T-helper 1 cell treated with Interleukin-12 subunit alpha and Interleukin-12 subunit beta and Interleukin-4 antibody, amounts not matched to agents 30 μg/mL and 1 μg/mL, for 36 hours (primary cell): ENCODE measurements at regions not wholly inside any gene's neighbourhood (a gene's known extent, or its start where the extent isn't known, plus 50 kb on each side); places are given as distances from the start of the nearest gene placed in this dataset.

ENCODE experiments used
- H3K27ac Mint-ChIP-seq: one replicate; pipeline ENCODE4 v1.8.0; 2021; ENCODE audit warnings: mild to moderate bottlenecking, mixed read lengths
- H3K27me3 Mint-ChIP-seq: one replicate; pipeline ENCODE4 v1.8.0; 2021; ENCODE audit warnings: low read depth, mixed read lengths
- H3K36me3 Mint-ChIP-seq: one replicate; pipeline ENCODE4 v1.8.0; 2021; ENCODE audit warnings: low read depth, mixed read lengths
- H3K4me1 Mint-ChIP-seq: one replicate; pipeline ENCODE4 v1.8.0; 2021; ENCODE audit warnings: low read depth, mixed read lengths
- H3K4me3 Mint-ChIP-seq: one replicate; pipeline ENCODE4 v1.8.0; 2021; ENCODE audit warnings: mild to moderate bottlenecking, moderate library complexity, mixed read lengths
- H3K9me3 Mint-ChIP-seq: one replicate; pipeline ENCODE4 v1.8.0; 2021; ENCODE audit warnings: mixed read lengths

DNA sequence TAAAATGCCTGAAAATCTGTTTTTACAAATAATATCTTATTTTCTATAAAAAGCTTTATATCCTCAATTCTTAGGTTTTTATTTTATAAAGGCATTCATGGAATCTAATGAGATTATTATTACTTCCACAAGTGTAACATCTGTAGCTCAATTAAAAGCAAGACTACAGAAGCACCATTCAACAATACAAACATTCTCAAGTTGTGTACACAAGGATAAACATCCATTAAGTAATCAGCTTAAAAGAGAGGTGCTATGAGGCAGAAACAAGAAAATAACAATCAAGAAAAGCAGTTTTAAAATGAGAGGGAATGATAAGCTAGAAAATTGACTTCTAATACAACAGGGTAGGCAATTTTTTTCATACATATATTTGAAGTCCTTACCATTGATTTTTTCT, 326.1 kb downstream of the MRPL39 start:
- Mint-ChIP-seq H3K4me3 (no peak overlapping the region), H3K27ac (no peak overlapping the region), H3K9me3 (no peaks in the 10 kb centered on the region), H3K4me1 (no peaks in the 10 kb centered on the region), H3K36me3 (no peaks in the 10 kb centered on the region), H3K27me3 (peaks cover 3% of the 10 kb centered on the region)

DNA sequence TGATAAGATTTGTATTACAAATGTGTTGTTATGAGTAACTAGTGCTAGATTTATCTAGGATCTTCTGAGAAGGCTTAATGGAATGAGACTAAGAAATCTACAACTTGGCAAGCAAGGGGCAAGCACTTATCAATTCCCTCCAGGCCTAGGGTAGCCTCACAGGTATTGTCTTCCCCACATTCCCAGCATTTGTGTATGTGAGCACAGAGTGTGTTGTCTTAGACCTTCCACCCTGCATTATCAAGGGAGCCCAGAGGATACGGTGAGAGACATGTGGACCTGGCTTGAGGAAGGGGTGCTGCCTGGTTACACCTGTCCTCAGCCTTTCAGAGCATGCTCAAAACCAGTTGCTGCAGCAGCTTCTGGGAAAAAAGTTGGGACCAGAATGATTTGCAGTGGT, 327.2 kb downstream of the MRPL39 start:
- H3K4me1 Mint-ChIP-seq, result no peaks in the 10 kb centered on the region
- H3K4me3 Mint-ChIP-seq, result no peak overlapping the region
- H3K36me3 Mint-ChIP-seq, result no peaks in the 10 kb centered on the region
- peaks cover 3% of the 10 kb centered on the region for H3K27me3 Mint-ChIP-seq
- H3K9me3 Mint-ChIP-seq, result no peaks in the 10 kb centered on the region
- no peak overlapping the region for H3K27ac Mint-ChIP-seq

DNA sequence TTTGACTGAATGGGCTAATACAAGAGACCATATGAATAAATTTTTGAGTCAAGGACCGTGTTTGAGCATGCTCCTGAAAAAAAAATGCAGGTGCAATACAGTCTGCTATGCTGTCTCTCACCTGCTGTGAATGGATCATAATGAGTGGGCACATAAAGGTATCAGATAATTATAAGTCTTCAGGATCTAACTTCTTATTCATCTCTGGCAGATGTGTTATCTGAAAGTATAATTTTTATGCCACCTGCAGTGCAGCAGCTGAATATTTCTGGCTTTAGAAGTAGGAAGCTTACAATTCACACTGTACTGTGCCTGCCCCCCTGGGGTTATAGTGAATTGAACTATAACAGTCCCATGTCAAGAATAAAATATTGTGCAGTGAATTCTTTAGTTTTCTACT, 333.3 kb downstream of the MRPL39 start:
- Mint-ChIP-seq H3K27ac (no peak overlapping the region), H3K36me3 (no peaks in the 10 kb centered on the region), H3K27me3 (no peaks in the 10 kb centered on the region), H3K9me3 (no peaks in the 10 kb centered on the region), H3K4me3 (no peak overlapping the region), H3K4me1 (no peaks in the 10 kb centered on the region)

DNA sequence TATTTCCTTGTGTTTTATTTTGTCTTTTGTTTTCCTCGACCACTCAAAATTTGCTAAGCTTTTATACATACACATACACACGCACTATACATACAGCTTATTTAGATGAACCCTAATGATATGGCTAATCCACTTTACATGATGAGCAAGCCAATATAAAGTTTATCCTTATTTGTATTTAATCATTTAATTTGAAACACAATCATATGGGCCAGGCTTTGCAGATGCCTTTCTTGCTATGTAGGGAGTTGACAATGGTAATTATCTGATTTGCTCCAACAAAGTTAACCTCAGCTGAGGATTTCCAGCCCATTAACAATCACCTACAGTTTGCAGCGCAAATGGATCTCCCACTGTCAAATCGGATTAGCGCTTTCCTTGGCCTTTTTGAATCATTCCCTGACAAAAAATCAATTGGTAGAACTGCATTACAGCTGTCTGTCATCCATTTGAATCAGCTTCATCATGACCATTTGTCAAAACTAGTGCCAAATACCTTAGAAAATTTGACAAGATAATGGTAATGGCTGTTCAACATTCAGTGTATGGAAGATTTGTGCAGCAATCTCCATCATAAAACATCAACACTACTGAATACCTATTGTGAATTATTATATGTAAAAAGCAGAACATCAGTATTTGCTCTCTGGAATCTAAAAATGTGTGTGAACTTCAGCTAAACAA, 352.6 kb downstream of the MRPL39 start:
- Mint-ChIP-seq H3K4me3 (no peak overlapping the region), H3K27ac (no peak overlapping the region), H3K36me3 (no peaks in the 10 kb centered on the region), H3K9me3 (no peaks in the 10 kb centered on the region), H3K27me3 (no peaks in the 10 kb centered on the region), H3K4me1 (no peaks in the 10 kb centered on the region)

DNA sequence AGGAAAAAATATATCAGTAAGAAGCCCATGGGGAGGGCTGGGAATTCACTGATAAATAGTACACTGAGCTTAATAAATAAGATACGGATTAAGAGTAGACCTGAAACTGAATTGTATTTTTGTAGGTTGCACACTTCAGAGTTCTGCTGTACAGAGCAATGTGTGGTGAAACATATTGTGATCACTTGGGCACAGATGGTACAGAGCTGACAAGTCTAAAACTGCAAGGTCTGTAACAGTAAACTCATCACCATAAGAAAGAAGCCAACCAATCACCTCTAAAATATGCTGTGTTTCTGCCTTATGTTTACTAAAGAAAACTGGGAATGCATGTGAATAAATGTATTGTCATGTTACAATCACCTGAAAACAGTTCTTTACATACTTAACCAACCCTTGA, 360.7 kb downstream of the MRPL39 start:
- H3K27me3 Mint-ChIP-seq, result no peaks in the 10 kb centered on the region
- no peak overlapping the region for H3K4me3 Mint-ChIP-seq
- H3K36me3 Mint-ChIP-seq, result no peaks in the 10 kb centered on the region
- no peaks in the 10 kb centered on the region for H3K9me3 Mint-ChIP-seq
- no peaks in the 10 kb centered on the region for H3K4me1 Mint-ChIP-seq
- no peak overlapping the region for H3K27ac Mint-ChIP-seq

DNA sequence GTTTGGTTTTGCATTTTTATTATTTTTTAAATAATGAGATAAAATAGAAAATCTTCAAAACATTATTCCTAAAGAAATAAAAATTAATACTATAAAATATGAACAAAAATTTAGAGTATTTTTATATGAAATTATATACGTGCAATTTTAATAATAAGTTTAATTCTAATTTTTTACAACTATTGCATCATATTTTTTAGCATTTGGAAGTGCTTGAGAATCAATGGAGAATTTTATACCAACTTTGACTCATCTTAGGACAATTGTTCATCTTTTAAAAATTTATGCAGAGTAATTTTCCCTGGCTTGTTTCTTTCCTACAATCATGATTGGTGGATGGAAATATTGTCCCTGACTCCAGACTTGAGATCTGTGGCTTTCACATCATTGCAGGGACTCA, 362.5 kb downstream of the MRPL39 start:
- no peaks in the 10 kb centered on the region for H3K27me3 Mint-ChIP-seq
- H3K27ac Mint-ChIP-seq, result no peak overlapping the region
- no peaks in the 10 kb centered on the region for H3K9me3 Mint-ChIP-seq
- H3K36me3 Mint-ChIP-seq, result no peaks in the 10 kb centered on the region
- no peak overlapping the region for H3K4me3 Mint-ChIP-seq
- H3K4me1 Mint-ChIP-seq, result no peaks in the 10 kb centered on the region

DNA sequence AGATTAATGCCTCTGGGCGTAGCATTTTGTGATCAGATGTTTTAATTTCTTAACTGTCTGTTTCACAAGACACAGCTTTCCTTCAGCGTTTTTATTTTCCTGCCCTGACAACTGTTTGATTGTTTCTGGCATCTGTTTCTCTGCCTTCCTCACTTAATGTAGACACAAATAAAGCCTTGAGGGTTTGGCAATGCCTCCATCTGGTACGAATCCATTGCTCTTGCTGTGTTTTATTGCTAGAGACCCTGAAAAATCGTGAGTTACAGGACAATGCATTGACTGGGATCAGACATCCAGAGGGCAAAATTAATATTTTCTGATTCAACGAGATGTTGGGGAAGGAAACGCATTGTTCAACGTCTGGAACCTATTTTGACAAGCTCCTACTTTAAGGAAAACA, 363.5 kb downstream of the MRPL39 start:
- H3K27me3 Mint-ChIP-seq, result no peaks in the 10 kb centered on the region

DNA sequence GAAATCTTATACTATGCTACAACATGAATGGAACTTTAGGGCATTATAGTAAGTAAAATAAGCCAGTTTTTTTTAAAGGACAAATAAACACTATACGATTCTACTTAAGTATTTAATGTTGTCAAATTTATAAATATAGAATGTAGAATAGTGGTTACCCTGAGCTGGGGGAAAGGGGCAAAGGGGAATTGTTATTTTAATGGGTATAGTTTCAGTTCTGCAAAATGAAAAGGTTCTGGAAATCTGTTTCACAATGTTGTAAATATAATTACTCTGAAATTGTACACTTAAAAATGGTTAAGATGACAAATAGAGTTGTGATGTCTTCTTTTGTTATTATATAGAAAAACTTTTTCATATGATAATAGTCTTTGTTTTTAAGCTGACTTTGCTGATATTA, 366.3 kb downstream of the MRPL39 start:
- Mint-ChIP-seq H3K4me3 (no peak overlapping the region), H3K36me3 (no peaks in the 10 kb centered on the region), H3K27me3 (no peaks in the 10 kb centered on the region), H3K27ac (no peak overlapping the region), H3K4me1 (no peaks in the 10 kb centered on the region), H3K9me3 (peaks cover 17% of the 10 kb centered on the region)

More for the DNA sequence above, 363.5 kb downstream of the MRPL39 start:
- peaks cover 3% of the 10 kb centered on the region for H3K9me3 Mint-ChIP-seq
- no peak overlapping the region for H3K27ac Mint-ChIP-seq
- no peaks in the 10 kb centered on the region for H3K36me3 Mint-ChIP-seq
- no peaks in the 10 kb centered on the region for H3K4me1 Mint-ChIP-seq
- H3K4me3 Mint-ChIP-seq, result no peak overlapping the region

DNA sequence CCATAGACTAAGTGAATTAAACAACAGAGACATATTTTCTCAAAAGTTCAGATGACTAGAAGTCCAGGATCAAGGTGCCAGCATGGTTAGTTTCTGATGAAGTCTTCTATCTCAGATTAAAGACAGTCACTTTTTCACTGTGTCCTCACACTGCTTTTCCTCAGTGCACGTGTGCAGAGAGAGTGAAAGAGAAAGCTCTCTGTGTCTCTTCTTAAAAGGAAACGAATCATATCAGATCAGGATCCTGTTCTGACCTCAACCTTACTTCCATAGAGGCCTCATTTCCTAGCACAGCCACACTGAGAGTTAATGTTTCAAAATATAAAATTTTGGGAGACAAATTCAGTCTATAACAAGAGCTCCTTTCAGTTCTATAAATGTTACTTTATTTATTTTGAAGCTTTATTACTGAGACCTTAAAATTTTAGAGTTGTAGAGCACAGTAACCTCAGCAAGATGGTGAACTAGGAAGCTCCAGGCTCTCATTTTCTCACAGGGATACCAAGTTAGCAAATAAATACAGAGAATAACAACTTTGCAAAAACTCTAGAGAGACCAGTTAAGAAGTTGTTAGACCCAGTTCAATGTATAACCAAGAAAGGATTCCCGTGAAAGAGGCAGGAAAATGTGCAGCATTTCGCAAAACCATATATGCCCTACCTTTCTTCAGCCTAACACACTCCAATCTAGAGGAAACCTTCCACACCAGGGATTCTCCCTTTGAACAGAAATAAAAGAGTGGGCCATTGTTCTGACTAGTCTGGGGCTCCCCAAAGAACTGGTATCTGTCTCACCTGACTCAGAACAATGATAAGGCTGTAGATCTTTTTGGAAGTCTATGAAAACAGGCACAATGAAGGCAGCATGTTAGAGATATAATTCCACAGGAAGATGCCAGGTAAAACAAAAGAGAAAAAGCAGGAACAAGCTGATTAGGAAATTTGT, 372.2 kb downstream of the MRPL39 start:
- Mint-ChIP-seq H3K36me3 (no peaks in the 10 kb centered on the region), H3K4me3 (no peak overlapping the region), H3K9me3 (peaks cover 19% of the 10 kb centered on the region), H3K27ac (no peak overlapping the region), H3K4me1 (peaks cover 4% of the 10 kb centered on the region), H3K27me3 (no peaks in the 10 kb centered on the region)

DNA sequence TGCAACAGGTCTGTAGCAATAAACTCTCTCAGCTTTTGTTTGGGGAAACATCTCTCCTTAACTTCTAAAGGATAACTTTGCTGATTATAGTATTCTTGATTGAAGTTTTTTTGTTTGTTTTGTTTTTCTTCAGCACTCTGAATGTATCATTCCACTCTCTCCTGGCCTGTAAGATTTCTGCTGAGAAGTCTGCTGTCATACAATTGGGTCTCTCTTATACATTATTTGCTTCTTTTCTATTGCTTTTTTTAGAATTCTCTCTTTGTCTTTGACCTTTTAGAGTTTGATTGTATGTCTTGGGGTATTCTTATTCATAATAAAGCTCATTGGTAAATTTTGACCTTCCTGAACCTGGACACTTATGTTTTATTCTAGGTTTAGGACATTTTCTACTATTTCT, 386.3 kb downstream of the MRPL39 start:
- H3K36me3 Mint-ChIP-seq, result no peaks in the 10 kb centered on the region
- H3K4me1 Mint-ChIP-seq, result no peaks in the 10 kb centered on the region
- peaks cover 7% of the 10 kb centered on the region for H3K9me3 Mint-ChIP-seq
- H3K27me3 Mint-ChIP-seq, result no peaks in the 10 kb centered on the region
- H3K27ac Mint-ChIP-seq, result no peak overlapping the region
- no peak overlapping the region for H3K4me3 Mint-ChIP-seq

DNA sequence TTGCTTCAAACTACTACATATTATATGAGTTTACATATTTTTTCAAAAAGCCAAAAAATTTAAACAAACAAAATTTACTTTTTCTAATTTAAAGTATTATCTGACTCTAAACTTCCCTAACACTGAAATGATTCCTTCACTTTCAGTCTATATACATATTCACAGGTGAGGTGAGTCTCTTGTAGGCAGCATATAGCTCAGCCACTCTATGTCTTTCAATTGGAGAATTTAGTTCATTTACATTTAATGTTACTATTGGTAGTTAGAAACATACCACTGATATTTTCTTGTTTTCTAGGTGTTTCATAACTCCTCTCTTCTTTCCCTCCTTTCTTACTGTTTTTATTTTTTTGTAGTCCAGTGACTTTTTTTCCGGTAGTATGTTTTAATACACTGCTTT, 387.1 kb downstream of the MRPL39 start:
- H3K27ac Mint-ChIP-seq, result no peak overlapping the region
- H3K36me3 Mint-ChIP-seq, result no peaks in the 10 kb centered on the region
- no peaks in the 10 kb centered on the region for H3K4me1 Mint-ChIP-seq
- H3K4me3 Mint-ChIP-seq, result no peak overlapping the region
- peaks cover 7% of the 10 kb centered on the region for H3K9me3 Mint-ChIP-seq
- no peaks in the 10 kb centered on the region for H3K27me3 Mint-ChIP-seq

DNA sequence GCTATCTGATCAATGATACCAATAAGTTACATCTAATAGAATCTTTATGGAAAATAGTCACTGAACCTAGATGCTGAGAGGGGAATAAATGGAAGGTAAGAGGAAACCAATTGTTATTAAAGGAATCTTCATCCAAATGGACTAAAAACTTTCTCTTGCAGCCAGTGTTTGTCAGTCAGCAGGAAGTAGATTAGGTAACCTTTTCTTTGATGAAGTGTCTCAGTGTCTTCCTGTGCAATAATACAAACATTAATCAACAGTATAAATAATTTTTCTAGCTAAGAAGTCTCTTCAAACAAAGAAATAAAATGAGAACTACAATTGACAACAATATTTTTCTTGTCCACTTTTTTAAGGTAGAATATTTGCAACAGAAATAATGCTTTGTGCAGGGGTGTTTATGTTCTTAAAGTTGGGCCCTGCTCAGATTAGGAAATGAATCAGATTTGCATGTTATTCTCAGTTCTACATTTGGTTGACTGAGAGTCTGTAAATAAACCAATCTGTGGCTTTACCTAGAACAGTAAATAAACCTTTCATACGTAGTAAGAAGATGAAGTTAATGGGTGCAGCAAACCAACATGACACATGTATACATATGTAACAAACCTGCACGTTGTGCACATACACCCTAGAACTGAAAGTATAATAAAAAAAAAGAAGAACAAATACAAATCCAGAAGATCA, 391.4 kb downstream of the MRPL39 start:
- no peak overlapping the region for H3K4me3 Mint-ChIP-seq
- H3K36me3 Mint-ChIP-seq, result no peaks in the 10 kb centered on the region
- H3K4me1 Mint-ChIP-seq, result no peaks in the 10 kb centered on the region
- H3K27ac Mint-ChIP-seq, result no peak overlapping the region
- H3K27me3 Mint-ChIP-seq, result no peaks in the 10 kb centered on the region
- no peaks in the 10 kb centered on the region for H3K9me3 Mint-ChIP-seq

DNA sequence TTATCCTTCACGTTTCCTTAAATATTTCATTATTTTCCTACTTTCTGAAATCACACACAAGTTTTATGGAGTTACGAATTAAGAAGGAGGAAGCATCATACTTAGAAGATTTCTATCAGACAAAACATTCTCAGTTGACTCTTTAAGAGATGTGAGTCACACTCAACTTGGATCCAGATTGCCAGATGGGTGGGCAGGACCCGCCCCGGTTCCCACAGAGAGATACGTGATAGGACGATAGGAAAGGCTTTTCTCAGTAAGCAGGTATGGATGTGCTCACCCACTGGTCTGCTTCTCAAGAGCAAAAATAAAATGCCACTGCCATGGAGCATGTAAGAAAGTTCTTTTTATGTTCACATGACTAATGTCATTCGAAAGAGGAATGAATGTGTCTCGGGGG, 392.6 kb downstream of the MRPL39 start:
- no peaks in the 10 kb centered on the region for H3K27me3 Mint-ChIP-seq
- no peaks in the 10 kb centered on the region for H3K9me3 Mint-ChIP-seq
- H3K4me1 Mint-ChIP-seq, result no peaks in the 10 kb centered on the region
- H3K27ac Mint-ChIP-seq, result no peak overlapping the region
- no peaks in the 10 kb centered on the region for H3K36me3 Mint-ChIP-seq
- no peak overlapping the region for H3K4me3 Mint-ChIP-seq

DNA sequence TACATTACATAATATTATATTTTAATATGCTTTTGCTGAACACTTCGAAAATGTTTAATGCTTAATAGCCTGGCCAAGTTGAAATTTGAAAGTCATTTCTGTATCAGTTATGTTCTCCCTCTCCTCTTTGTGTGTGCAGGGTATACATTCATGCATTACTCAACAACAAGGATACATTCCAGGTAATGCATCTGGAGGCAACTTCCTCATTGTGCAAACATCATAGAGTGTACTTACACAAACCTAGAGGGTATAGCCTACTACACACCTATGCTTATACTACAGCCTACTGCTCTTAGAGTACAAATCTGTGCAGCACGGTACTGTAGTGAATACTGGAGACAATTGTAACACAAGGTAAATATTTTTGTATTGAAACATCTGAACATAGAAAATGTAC, 407.3 kb downstream of the MRPL39 start:
- Mint-ChIP-seq H3K4me1 (no peaks in the 10 kb centered on the region), H3K9me3 (no peaks in the 10 kb centered on the region), H3K36me3 (no peaks in the 10 kb centered on the region), H3K4me3 (no peak overlapping the region), H3K27me3 (no peaks in the 10 kb centered on the region), H3K27ac (no peak overlapping the region)

DNA sequence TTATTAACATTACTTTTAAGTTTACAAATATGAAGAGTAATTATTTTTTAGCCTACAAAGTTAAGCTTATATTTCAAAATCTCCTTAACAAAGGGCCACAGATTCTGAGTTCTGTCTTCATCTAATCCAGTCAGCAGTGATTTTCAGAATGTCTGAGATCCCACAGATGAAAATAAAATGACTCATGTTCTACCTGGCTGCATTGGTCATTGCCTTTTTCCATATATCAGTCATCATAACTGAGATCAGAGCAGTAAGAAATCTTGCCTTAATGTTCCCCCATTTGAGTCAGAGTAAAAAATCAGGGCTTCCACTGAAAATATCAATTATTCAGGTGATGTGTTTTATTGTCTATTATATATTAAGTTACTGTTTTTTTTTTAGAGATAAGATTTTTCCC, 416.1 kb downstream of the MRPL39 start:
- Mint-ChIP-seq H3K36me3 (no peaks in the 10 kb centered on the region), H3K27ac (no peak overlapping the region), H3K27me3 (no peaks in the 10 kb centered on the region), H3K9me3 (no peaks in the 10 kb centered on the region), H3K4me1 (no peaks in the 10 kb centered on the region), H3K4me3 (no peak overlapping the region)
